ENCODE measurements at regions not wholly inside any gene's neighbourhood (a gene's known extent, or its start where the extent isn't known, plus 50 kb on each side); places are given as distances from the start of the nearest gene placed in this dataset.

- Mint-ChIP-seq H3K4me3 (no peak overlapping the region), H3K27me3 (peaks cover 1% of the 10 kb centered on the region), H3K9me3 (ENCODE audit: low read depth) (no peaks in the 10 kb centered on the region), H3K27ac (no peak overlapping the region), H3K36me3 (ENCODE audit: low read depth) (no peaks in the 10 kb centered on the region), H3K4me1 (no peaks in the 10 kb centered on the region)
- CTCF ChIA-PET = no interaction called here
- DNase-seq (no peak), ATAC-seq (no peak)
- POLR2A ChIA-PET = no interaction called here
- intact Hi-C loops (cut with DNase I, micrococcal nuclease) = no loop called here
Measured at GRCh38 chr9:18330401-18331309, 143.3 kb upstream of the ADAMTSL1 start.

GRCh38 chr9:18331310-18331684 lies 142.7 kb upstream of the ADAMTSL1 start:
- CTCF ChIA-PET = no interaction called here
- H3K4me3 Mint-ChIP-seq = no peak overlapping the region
- H3K9me3 Mint-ChIP-seq (ENCODE audit: low read depth) = no peaks in the 10 kb centered on the region
- ATAC-seq = no peak
- H3K27me3 Mint-ChIP-seq = peaks cover 1% of the 10 kb centered on the region
- intact Hi-C loops (cut with DNase I, micrococcal nuclease) = no loop called here
- no peak for DNase-seq
- POLR2A ChIA-PET = no interaction called here
- no peaks in the 10 kb centered on the region for H3K4me1 Mint-ChIP-seq
- no peak overlapping the region for H3K27ac Mint-ChIP-seq
- H3K36me3 Mint-ChIP-seq (ENCODE audit: low read depth) = no peaks in the 10 kb centered on the region

- ChIA-PET POLR2A (no interaction called here), CTCF (no interaction called here)
- H3K9me3 Mint-ChIP-seq (ENCODE audit: low read depth) = no peaks in the 10 kb centered on the region
Measured at GRCh38 chr9:18331808-18332209, 142.1 kb upstream of the ADAMTSL1 start.

GRCh38 chr9:18333157-18333556 lies 140.8 kb upstream of the ADAMTSL1 start:
- Mint-ChIP-seq H3K27me3 (peaks cover 1% of the 10 kb centered on the region), H3K4me3 (no peak overlapping the region), H3K27ac (no peak overlapping the region), H3K4me1 (no peaks in the 10 kb centered on the region), H3K36me3 (ENCODE audit: low read depth) (no peaks in the 10 kb centered on the region), H3K9me3 (ENCODE audit: low read depth) (no peaks in the 10 kb centered on the region)
- DNase-seq (no peak), ATAC-seq (no peak)
- ChIA-PET CTCF (no interaction called here), POLR2A (no interaction called here)
- intact Hi-C loops (cut with DNase I, micrococcal nuclease) = no loop called here

More at GRCh38 chr9:18331808-18332209, 142.1 kb upstream of the ADAMTSL1 start:
- Mint-ChIP-seq H3K36me3 (ENCODE audit: low read depth) (no peaks in the 10 kb centered on the region), H3K27me3 (peaks cover 1% of the 10 kb centered on the region), H3K4me1 (no peaks in the 10 kb centered on the region), H3K27ac (no peak overlapping the region), H3K4me3 (no peak overlapping the region)
- DNase-seq (no peak), ATAC-seq (no peak)
- intact Hi-C loops (cut with DNase I, micrococcal nuclease) = no loop called here

GRCh38 chr9:18335825-18336224 lies 138.1 kb upstream of the ADAMTSL1 start:
- no peaks in the 10 kb centered on the region for H3K27me3 Mint-ChIP-seq
- peaks cover 4% of the 10 kb centered on the region for H3K9me3 Mint-ChIP-seq (ENCODE audit: low read depth)
- no peak overlapping the region for H3K4me3 Mint-ChIP-seq
- intact Hi-C loops (cut with DNase I, micrococcal nuclease) = no loop called here
- ATAC-seq = no peak
- CTCF ChIA-PET = no interaction called here
- POLR2A ChIA-PET = no interaction called here
- H3K4me1 Mint-ChIP-seq = no peaks in the 10 kb centered on the region
- no peaks in the 10 kb centered on the region for H3K36me3 Mint-ChIP-seq (ENCODE audit: low read depth)
- no peak overlapping the region for H3K27ac Mint-ChIP-seq
- DNase-seq = no peak

GRCh38 chr9:18338042-18338441 lies 135.9 kb upstream of the ADAMTSL1 start:
- Mint-ChIP-seq H3K4me3 (no peak overlapping the region), H3K27me3 (no peaks in the 10 kb centered on the region), H3K27ac (no peak overlapping the region), H3K36me3 (ENCODE audit: low read depth) (no peaks in the 10 kb centered on the region), H3K9me3 (ENCODE audit: low read depth) (peaks cover 11% of the 10 kb centered on the region), H3K4me1 (no peaks in the 10 kb centered on the region)
- DNase-seq = no peak
- ChIA-PET POLR2A (no interaction called here), CTCF (interaction anchor here (0.6 kb wide), 1 partner anchor 681 kb away, joined by 3 read pairs; no protein-coding TSS in a partner anchor)
- ATAC-seq = no peak
- intact Hi-C loops (cut with DNase I, micrococcal nuclease) = no loop called here

GRCh38 chr9:18343784-18344183 lies 130.2 kb upstream of the ADAMTSL1 start:
- no peak overlapping the region for H3K4me3 Mint-ChIP-seq
- ChIA-PET CTCF (no interaction called here), POLR2A (no interaction called here)
- H3K4me1 Mint-ChIP-seq = no peaks in the 10 kb centered on the region
- intact Hi-C loops (cut with DNase I, micrococcal nuclease) = loop anchor here in 1 of 2 experiments (10.0 kb wide), 1 partner anchor 511 kb away; no protein-coding TSS in a partner anchor
- DNase-seq = no peak
- H3K27ac Mint-ChIP-seq = no peak overlapping the region
- peaks cover 11% of the 10 kb centered on the region for H3K9me3 Mint-ChIP-seq (ENCODE audit: low read depth)
- ATAC-seq = no peak
- H3K27me3 Mint-ChIP-seq = no peaks in the 10 kb centered on the region
- H3K36me3 Mint-ChIP-seq (ENCODE audit: low read depth) = no peaks in the 10 kb centered on the region

GRCh38 chr9:18346745-18347144 lies 127.2 kb upstream of the ADAMTSL1 start:
- Mint-ChIP-seq H3K27ac (no peak overlapping the region), H3K9me3 (ENCODE audit: low read depth) (peaks cover 2% of the 10 kb centered on the region), H3K27me3 (peaks cover 1% of the 10 kb centered on the region), H3K4me1 (no peaks in the 10 kb centered on the region), H3K4me3 (no peak overlapping the region), H3K36me3 (ENCODE audit: low read depth) (no peaks in the 10 kb centered on the region)
- intact Hi-C loops (cut with DNase I, micrococcal nuclease) = loop anchor here in 1 of 2 experiments (10.0 kb wide), 1 partner anchor 508 kb away; no protein-coding TSS in a partner anchor
- ChIA-PET CTCF (no interaction called here), POLR2A (no interaction called here)
- ATAC-seq (no peak), DNase-seq (no peak)

GRCh38 chr9:18347386-18348082 lies 126.4 kb upstream of the ADAMTSL1 start:
- POLR2A ChIA-PET = no interaction called here
- DNase-seq (no peak), ATAC-seq (no peak)
- Mint-ChIP-seq H3K27me3 (peaks cover 1% of the 10 kb centered on the region), H3K36me3 (ENCODE audit: low read depth) (no peaks in the 10 kb centered on the region), H3K4me3 (no peak overlapping the region), H3K4me1 (no peaks in the 10 kb centered on the region), H3K9me3 (ENCODE audit: low read depth) (no peaks in the 10 kb centered on the region), H3K27ac (no peak overlapping the region)
- CTCF ChIA-PET = no interaction called here
- intact Hi-C loops (cut with DNase I, micrococcal nuclease) = loop anchor here in 1 of 2 experiments (10.0 kb wide), 1 partner anchor 507 kb away; no protein-coding TSS in a partner anchor

- H3K27me3 Mint-ChIP-seq = peaks cover 1% of the 10 kb centered on the region
- no peak overlapping the region for H3K4me3 Mint-ChIP-seq
- intact Hi-C loops (cut with DNase I, micrococcal nuclease) = loop anchor here in 1 of 2 experiments (10.0 kb wide), 1 partner anchor 507 kb away; no protein-coding TSS in a partner anchor
- CTCF ChIA-PET = no interaction called here
- ATAC-seq (no peak), DNase-seq (no peak)
- no peaks in the 10 kb centered on the region for H3K9me3 Mint-ChIP-seq (ENCODE audit: low read depth)
- POLR2A ChIA-PET = no interaction called here
- no peak overlapping the region for H3K27ac Mint-ChIP-seq
- H3K4me1 Mint-ChIP-seq = no peaks in the 10 kb centered on the region
- no peaks in the 10 kb centered on the region for H3K36me3 Mint-ChIP-seq (ENCODE audit: low read depth)
Measured at GRCh38 chr9:18348083-18348475, 125.9 kb upstream of the ADAMTSL1 start.

- POLR2A ChIA-PET = no interaction called here
- ATAC-seq (no peak), DNase-seq (no peak)
- H3K27me3 Mint-ChIP-seq = peaks cover 1% of the 10 kb centered on the region
- CTCF ChIA-PET = interaction anchor here (0.6 kb wide), 1 partner anchor 791 kb away, joined by 3 read pairs; no protein-coding TSS in a partner anchor
- H3K4me3 Mint-ChIP-seq = no peak overlapping the region
- H3K36me3 Mint-ChIP-seq (ENCODE audit: low read depth) = no peaks in the 10 kb centered on the region
- H3K9me3 Mint-ChIP-seq (ENCODE audit: low read depth) = no peaks in the 10 kb centered on the region
- H3K4me1 Mint-ChIP-seq = no peaks in the 10 kb centered on the region
- no peak overlapping the region for H3K27ac Mint-ChIP-seq
- intact Hi-C loops (cut with DNase I, micrococcal nuclease) = loop anchor here in 1 of 2 experiments (10.0 kb wide), 1 partner anchor 505 kb away; no protein-coding TSS in a partner anchor
Measured at GRCh38 chr9:18349530-18349929, 124.4 kb upstream of the ADAMTSL1 start.

GRCh38 chr9:18350036-18350435 lies 123.9 kb upstream of the ADAMTSL1 start:
- ATAC-seq = no peak
- no peak for DNase-seq
- intact Hi-C loops (cut with DNase I, micrococcal nuclease) = no loop called here
- ChIA-PET CTCF (interaction anchor here (0.6 kb wide), 1 partner anchor 792 kb away, joined by 3 read pairs; no protein-coding TSS in a partner anchor), POLR2A (no interaction called here)
- Mint-ChIP-seq H3K27ac (no peak overlapping the region), H3K9me3 (ENCODE audit: low read depth) (no peaks in the 10 kb centered on the region), H3K27me3 (peaks cover 1% of the 10 kb centered on the region), H3K36me3 (ENCODE audit: low read depth) (no peaks in the 10 kb centered on the region), H3K4me1 (no peaks in the 10 kb centered on the region), H3K4me3 (no peak overlapping the region)
